Adrenal gland (tissue), 9 donors: ENCODE measurements at regions not wholly inside any gene's neighbourhood (a gene's known extent, or its start where the extent isn't known, plus 50 kb on each side); places are given as distances from the start of the nearest gene placed in this dataset.

Source experiments
- DNase-seq, 7 donors: peaks; one replicate each; pipeline ENCODE4 v3.0.0-alpha.2; 2019 to 2020
- H3K27ac ChIP-seq, 5 donors: fragments of 200-600 bp; sonication (generic) in 4 of 5; 1 replicate in 3 of 5; 2 replicates in 2 of 5; pipeline versions ENCODE4 v1.5.1 to v1.8.0; 2016 to 2020; ENCODE audit warnings: mild to moderate bottlenecking in 1 of 5
- H3K27me3 ChIP-seq: fragments of 200-600 bp; 2 replicates; pipeline ENCODE4 v1.8.0; 2021
- H3K36me3 ChIP-seq, 2 donors: fragments of 200-600 bp; replicated peaks in 1 of 2; 1 replicate in 1 of 2; 2 replicates in 1 of 2; pipeline versions ENCODE4 v1.5.1 to v1.8.0; 2018 to 2022
- H3K4me1 ChIP-seq, 2 donors: fragments of 200-600 bp; replicated peaks in 1 of 2; 1 replicate in 1 of 2; 2 replicates in 1 of 2; pipeline versions ENCODE4 v1.5.1 to v1.8.0; 2018 to 2021
- H3K4me3 ChIP-seq, 4 donors: fragments of 200-600 bp; sonication (generic) in 3 of 4; one replicate each; pipeline ENCODE4 v1.5.1; 2016 to 2018
- H3K9me3 ChIP-seq, 3 donors: fragments of 200-600 bp; sonication (generic) in 1 of 3; replicated peaks in 1 of 3; 1 replicate in 2 of 3; 2 replicates in 1 of 3; pipeline versions ENCODE4 v1.5.1 to v1.8.0; 2016 to 2021
- CTCF ChIP-seq, 6 experiments: fragments of 450-650 bp in 4 of 6; fragments of 200-600 bp in 2 of 6; sonication (generic) in 1 of 6; IDR thresholded peaks; 1 replicate in 5 of 6; 2 replicates in 1 of 6; pipeline versions ENCODE4 v1.5.1 to v1.8.0; 2016 to 2021; ENCODE audit warnings: antibody characterized with exemption in 6 of 6, mild to moderate bottlenecking in 2 of 6, moderate library complexity in 1 of 6
- POLR2A ChIP-seq, 2 donors: fragments of 450-650 bp; IDR thresholded peaks; one replicate each; pipeline ENCODE4 v1.6.1; 2017; ENCODE audit warnings: antibody characterized with exemption in 2 of 2, mild to moderate bottlenecking in 2 of 2, moderate library complexity in 1 of 2
- WGBS, 4 donors: extraction: QIAGEN DNeasy Blood & Tissue Kit in 2 of 4; methylation state at CpG; one replicate each; pipeline versions ENCODE4 v1.1.5 to v1.1.7; 2013 to 2017; 5-methylcytosine and 5-hydroxymethylcytosine counted together
- intact Hi-C, 2 donors: fragments of 100-400 bp; cut with DNase I; formaldehyde crosslinking; loops; one replicate each; pipeline versions ENCODE4 v1.14.1 to v1.15.0; 2022 to 2023
- donor health status: healthy with polysubstance abuse.
- donor health status: Bipolar disorder and iron deficiency.
- donor health status: DM: yes; HTN: yes; CAD: no.
- donor health status: DM: no; HTN: no; CAD: no.
- donor health status: DM: no; HTN: no; CAD: no.

- no peaks in the 10 kb centered on the region for H3K9me3 ChIP-seq
- WGBS, 4 donors: 68 to 75% (median 72%) methylated on average over 6 of the region's 6 CpGs
- no peaks in the 10 kb centered on the region for H3K27me3 ChIP-seq
- H3K4me1 ChIP-seq: no peaks in the 10 kb centered on the region
- no peak overlapping the region for H3K27ac ChIP-seq
- DNase-seq: no peak
- TF ChIP-seq POLR2A (IDR thresholded peaks at IDR 0.05): no peak
- no peak for TF ChIP-seq CTCF (IDR thresholded peaks at IDR 0.05)
- intact Hi-C loops: no loop called here
- H3K4me3 ChIP-seq: no peak overlapping the region
- H3K36me3 ChIP-seq: no peaks in the 10 kb centered on the region
Measured at GRCh38 chr15:81849289-81849688, 196.5 kb downstream of the MEX3B start.

- H3K4me1 ChIP-seq: no peaks in the 10 kb centered on the region
- H3K36me3 ChIP-seq: no peaks in the 10 kb centered on the region
- no peaks in the 10 kb centered on the region for H3K9me3 ChIP-seq
- intact Hi-C loops: no loop called here
- H3K27me3 ChIP-seq: no peaks in the 10 kb centered on the region
- no peak for TF ChIP-seq CTCF (IDR thresholded peaks at IDR 0.05)
- TF ChIP-seq POLR2A (IDR thresholded peaks at IDR 0.05): no peak
- DNase-seq: no peak
- WGBS, 4 donors: 61 to 74% (median 70%) methylated on average over 2 of the region's 2 CpGs
- no peak overlapping the region for H3K4me3 ChIP-seq
- no peak overlapping the region for H3K27ac ChIP-seq
Measured at GRCh38 chr15:81848701-81849100, 197.1 kb downstream of the MEX3B start.

GRCh38 chr15:81843757-81844407, 201.9 kb downstream of the MEX3B start:
- H3K36me3 ChIP-seq: no peaks in the 10 kb centered on the region
- H3K4me1 ChIP-seq: no peaks in the 10 kb centered on the region
- H3K27ac ChIP-seq: no peak overlapping the region
- no peak for DNase-seq
- no peaks in the 10 kb centered on the region for H3K27me3 ChIP-seq
- 71 to 89% (median 87%) methylated on average over 6 of the region's 6 CpGs for WGBS, 4 donors
- H3K4me3 ChIP-seq: no peak overlapping the region
- no peaks in the 10 kb centered on the region for H3K9me3 ChIP-seq
- TF ChIP-seq POLR2A (IDR thresholded peaks at IDR 0.05): no peak
- TF ChIP-seq CTCF (IDR thresholded peaks at IDR 0.05): no peak
- intact Hi-C loops: no loop called here

- intact Hi-C loops: no loop called here
- no peaks in the 10 kb centered on the region for H3K36me3 ChIP-seq
- TF ChIP-seq POLR2A (IDR thresholded peaks at IDR 0.05): no peak
- TF ChIP-seq CTCF (IDR thresholded peaks at IDR 0.05): no peak
- H3K4me3 ChIP-seq: no peak overlapping the region
- H3K27me3 ChIP-seq: no peaks in the 10 kb centered on the region
- WGBS, 4 donors: 74 to 94% (median 85%) methylated on average over 5 of the region's 5 CpGs
- no peaks in the 10 kb centered on the region for H3K4me1 ChIP-seq
- H3K27ac ChIP-seq: no peak overlapping the region
- no peak for DNase-seq
- no peaks in the 10 kb centered on the region for H3K9me3 ChIP-seq
Measured at GRCh38 chr15:81843226-81843625, 202.6 kb downstream of the MEX3B start.
